GM23248 (cell line): ENCODE measurements at regions not wholly inside any gene's neighbourhood (a gene's known extent, or its start where the extent isn't known, plus 50 kb on each side); places are given as distances from the start of the nearest gene placed in this dataset.

Experiments used
- EZH2 ChIP-seq: fragments of 200-600 bp; sonication (generic); IDR thresholded peaks from 2 replicates; pipeline ENCODE4 v1.6.1; 2018; ENCODE audit warnings: antibody characterized with exemption, mild to moderate bottlenecking; ENCODE audit not compliant: insufficient read depth, poor library complexity, severe bottlenecking
- EZH2phosphoT487 ChIP-seq: fragments of 200-600 bp; sonication (generic); IDR thresholded peaks from 2 replicates; pipeline ENCODE4 v1.6.1; 2018; ENCODE audit warnings: antibody characterized with exemption, moderate library complexity, mild to moderate bottlenecking, low read depth; ENCODE audit not compliant: insufficient read depth

DNA sequence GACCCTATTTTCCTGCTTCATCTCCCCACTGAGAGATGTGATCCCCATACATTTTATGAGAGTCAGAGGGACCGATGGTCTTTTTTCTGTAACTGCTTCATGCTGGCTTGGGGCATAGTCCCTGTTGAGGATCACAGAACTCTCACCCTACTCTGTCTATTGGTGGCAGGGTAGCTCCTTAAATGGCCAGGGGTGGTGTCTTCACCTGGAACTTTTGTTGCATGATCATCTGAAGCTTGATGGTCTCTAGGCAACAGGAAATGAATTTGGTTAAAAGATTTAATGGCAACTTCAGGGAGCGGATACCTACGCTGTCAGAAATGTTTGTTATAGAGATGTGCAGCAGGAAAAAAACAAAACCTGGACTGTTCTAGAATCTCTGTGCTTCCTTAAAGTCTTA, 87.0 kb upstream of the GLIS3 start:
- TF ChIP-seq EZH2 = no peak
- TF ChIP-seq EZH2phosphoT487 = no peak
